KOPT-K1 (cell line): ENCODE measurements at regions not wholly inside any gene's neighbourhood (a gene's known extent, or its start where the extent isn't known, plus 50 kb on each side); places are given as distances from the start of the nearest gene placed in this dataset.
"Not testable (repeated sequence)": the region's sequence is repeated elsewhere in the genome, so short reads cannot be mapped to it uniquely, and the experiment has no call there.

ENCODE experiments used
- H3K27ac ChIP-seq: fragments of 200-600 bp; sonication (generic); 2 replicates; pipeline ENCODE4 v1.5.1; 2016; ENCODE audit warnings: antibody characterized with exemption, mild to moderate bottlenecking, low read depth, low read length; ENCODE audit not compliant: poor library complexity, severe bottlenecking
- H3K36me3 ChIP-seq: fragments of 200-600 bp; sonication (generic); 2 replicates; pipeline ENCODE4 v1.5.1; 2017; ENCODE audit warnings: antibody characterized with exemption, mild to moderate bottlenecking, low read length, moderate library complexity; ENCODE audit not compliant: insufficient read depth
- H3K9me3 ChIP-seq: fragments of 200-600 bp; sonication (generic); 2 replicates; pipeline ENCODE4 v1.5.1; 2017; ENCODE audit warnings: antibody characterized with exemption, low read length, mild to moderate bottlenecking; ENCODE audit not compliant: insufficient read depth, poor library complexity, severe bottlenecking

DNA sequence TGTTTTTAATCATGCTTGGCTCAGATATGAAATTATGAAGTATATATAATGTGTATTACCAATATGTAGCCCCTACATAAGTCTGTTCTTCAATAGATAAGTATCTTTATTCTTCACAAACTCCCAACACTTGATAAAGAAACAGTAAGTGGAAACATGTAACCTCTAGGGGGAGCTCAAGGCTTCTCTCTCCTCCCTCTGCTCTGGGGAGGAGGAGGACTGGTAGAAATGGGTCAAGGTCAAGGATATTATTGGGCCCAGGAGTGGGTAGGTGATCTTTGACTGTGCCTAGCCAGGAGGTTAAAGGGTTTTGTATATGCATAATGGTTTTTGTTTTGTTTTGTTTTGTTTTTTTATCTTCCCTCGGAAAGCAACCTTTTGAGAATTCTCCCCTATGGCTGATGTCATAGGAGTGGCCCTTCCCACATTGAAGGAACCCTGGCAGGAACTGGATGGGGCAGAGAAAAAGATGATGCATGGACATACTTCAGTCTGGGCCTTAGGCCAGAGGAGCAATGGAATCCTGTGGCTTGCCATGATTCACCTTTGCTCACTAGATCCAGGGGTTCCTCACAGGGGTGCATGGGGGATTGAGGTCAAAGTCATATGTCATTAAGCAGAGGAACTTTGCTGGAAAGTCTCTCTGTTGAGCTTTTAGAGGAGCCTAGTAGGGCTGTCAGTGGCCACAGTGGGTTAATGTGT lies 460.3 kb downstream of the MID1IP1 start:
- Histone ChIP-seq H3K9me3 (no peaks in the 10 kb centered on the region), H3K36me3 (no peaks in the 10 kb centered on the region), H3K27ac (no peak overlapping the region)

DNA sequence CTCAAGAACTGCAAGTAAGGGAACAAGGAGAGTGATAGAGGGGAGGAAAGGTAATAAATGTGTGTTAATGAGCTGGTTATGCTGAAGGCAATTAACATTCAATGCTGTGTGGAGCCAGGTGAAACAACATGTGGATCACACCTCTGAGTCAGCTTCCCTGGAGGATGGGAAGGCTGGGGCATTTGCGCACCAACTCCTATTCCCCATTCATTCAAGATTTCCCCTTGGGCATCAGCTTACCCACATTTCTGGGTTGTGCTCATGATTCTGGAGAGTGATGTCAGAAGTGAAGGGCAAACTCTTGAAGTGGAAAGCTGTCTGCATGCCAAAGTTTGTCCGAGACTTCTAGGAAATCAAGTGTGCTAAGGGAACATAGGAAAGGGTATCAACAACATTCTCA lies 461.4 kb downstream of the MID1IP1 start:
- no peak overlapping the region for H3K27ac ChIP-seq
- no peaks in the 10 kb centered on the region for H3K36me3 ChIP-seq
- no peaks in the 10 kb centered on the region for H3K9me3 ChIP-seq

DNA sequence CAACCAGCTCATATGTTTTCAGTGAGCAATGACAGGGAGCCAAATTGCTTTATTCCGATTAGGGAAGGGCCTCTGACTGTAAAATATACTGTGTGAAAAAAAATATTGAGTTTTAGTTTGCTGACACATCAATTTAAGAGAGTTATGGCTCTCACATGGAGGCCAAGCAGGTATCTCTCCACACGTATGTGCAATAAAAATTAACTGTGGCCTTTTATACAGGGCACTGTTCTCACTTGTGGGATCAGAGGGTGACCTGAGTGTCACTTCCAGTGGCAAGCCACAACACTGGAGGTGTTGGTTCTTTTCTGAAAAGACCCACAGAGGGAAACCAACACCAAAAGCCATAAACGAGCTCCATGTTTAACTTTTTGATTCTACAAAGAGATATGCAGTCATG lies 462.8 kb downstream of the MID1IP1 start:
- Histone ChIP-seq H3K27ac (no peak overlapping the region), H3K36me3 (no peaks in the 10 kb centered on the region), H3K9me3 (no peaks in the 10 kb centered on the region)

DNA sequence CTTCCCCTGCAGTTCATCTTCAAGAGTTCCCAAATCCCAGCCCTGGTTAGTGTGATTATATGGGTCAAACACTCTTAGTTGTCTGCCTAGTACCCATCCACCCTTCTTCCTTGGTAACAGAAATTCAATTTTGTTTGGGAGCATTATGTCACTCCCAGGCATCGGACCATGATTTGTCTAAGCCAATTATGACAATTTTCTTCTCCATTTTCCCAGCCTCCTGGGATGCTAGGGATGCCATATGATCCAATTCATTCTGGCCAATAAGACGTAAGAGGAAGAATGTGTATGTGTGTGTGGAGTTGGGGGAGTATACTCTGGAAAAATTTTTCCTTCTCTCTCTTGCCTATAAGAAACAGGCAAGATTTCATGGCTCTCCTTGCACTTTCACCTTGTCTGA lies 465.9 kb downstream of the MID1IP1 start:
- Histone ChIP-seq H3K9me3 (no peaks in the 10 kb centered on the region), H3K27ac (no peak overlapping the region), H3K36me3 (no peaks in the 10 kb centered on the region)

DNA sequence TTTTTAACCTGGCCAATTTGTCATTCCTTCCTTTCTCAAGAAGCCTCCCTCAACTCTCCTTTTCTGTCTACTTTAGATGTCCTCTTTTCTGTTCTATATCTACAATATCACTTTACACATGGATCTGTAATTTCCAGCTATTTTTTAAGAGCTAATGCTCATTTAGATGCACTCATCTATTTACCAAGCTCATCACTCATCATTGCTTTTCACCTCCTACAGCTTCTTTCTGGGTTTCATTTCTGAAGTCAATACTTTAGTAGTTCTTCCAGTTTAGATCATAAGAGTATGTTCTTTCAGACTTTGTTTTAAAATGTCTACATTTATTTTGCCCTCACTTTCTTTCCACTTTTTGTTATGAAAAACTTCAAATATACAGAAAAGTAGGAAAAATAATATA lies 466.9 kb downstream of the MID1IP1 start:
- H3K9me3 ChIP-seq: no peaks in the 10 kb centered on the region
- H3K36me3 ChIP-seq: no peaks in the 10 kb centered on the region
- H3K27ac ChIP-seq: no peak overlapping the region

DNA sequence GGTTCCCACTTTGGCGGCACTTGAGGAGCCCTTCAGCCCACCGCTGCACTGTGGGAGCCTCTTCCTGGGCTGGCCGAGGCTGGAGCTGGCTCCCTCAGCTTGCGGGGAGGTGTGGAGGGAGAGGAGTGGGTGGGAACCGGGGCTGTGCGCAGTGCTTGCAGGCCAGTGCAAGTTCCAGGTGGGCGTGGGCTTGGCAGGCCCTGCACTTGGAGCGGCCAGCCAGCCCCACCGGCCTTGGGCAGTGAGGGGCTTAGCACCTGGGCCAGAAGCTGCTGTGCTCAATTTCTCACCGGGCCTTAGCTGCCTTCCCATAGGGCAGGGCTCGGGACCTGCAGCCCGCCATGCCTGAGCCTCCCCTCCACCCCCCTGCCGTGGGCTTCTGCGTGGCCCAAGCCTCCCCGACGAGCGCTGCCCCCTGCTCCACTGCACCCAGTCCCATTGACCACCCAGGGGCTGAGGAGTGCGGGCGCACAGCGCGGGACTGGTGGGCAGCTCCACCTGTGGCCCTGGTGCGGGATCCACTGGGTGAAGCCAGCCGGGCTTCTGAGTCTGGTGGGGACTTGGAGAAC lies 474.3 kb downstream of the MID1IP1 start:
- Histone ChIP-seq H3K27ac (no peak overlapping the region), H3K9me3 (no peaks in the 10 kb centered on the region), H3K36me3 (no peaks in the 10 kb centered on the region)

DNA sequence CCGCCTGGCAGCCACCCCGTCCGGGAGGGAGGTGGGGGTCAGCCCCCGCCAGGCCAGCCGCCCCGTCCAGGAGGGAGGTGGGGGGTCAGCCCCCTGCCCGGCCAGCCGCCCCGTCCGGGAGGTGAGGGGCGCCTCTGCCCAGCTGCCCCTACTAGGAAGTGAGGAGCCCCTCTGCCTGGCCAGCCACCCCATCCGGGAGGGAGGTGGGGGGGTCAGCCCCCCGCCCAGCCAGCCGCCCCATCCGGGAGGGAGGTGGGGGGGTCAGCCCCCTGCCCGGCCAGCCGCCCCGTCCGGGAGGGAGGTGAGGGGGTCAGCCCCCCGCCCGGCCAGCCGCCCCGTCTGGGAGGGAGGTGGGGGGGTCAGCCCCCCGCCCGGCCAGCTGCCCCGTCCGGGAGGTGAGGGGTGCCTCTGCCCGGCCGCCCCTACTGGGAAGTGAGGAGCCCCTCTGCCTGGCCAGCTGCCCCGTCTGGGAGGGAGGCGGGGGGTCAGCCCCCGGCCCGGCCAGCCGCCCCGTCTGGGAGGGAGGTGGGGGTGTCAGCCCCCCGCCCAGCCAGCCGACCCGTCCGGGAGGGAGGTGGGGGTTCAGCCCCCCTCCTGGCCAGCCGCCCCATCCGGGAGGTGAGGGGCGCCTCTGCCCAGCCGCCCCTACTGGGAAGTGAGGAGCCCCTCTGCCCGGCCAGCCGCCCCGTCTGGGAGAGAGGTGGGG lies 476.6 kb downstream of the MID1IP1 start:
- not testable (repeated sequence) for H3K36me3 ChIP-seq, H3K9me3 ChIP-seq, H3K27ac ChIP-seq

DNA sequence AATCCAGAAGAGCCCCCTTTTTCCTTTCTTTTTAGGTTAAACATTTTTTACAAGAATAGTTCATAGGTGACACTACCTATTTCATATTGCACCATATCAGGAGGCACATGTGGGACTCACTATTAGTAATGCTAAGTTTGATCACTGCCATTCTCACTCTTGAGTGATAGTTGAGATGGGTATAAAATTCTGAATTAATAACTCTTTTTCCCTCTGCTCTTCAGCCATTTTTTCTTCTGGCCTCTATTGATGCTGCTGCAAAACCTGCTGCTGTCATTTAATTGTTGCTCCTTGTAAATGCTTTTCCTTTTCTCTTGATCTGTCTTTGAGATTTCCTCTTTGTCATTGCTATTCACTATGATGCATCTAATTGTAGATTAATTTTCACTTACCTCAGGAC lies 482.0 kb downstream of the MID1IP1 start:
- Histone ChIP-seq H3K36me3 (no peaks in the 10 kb centered on the region), H3K27ac (no peak overlapping the region), H3K9me3 (peaks cover 7% of the 10 kb centered on the region)

DNA sequence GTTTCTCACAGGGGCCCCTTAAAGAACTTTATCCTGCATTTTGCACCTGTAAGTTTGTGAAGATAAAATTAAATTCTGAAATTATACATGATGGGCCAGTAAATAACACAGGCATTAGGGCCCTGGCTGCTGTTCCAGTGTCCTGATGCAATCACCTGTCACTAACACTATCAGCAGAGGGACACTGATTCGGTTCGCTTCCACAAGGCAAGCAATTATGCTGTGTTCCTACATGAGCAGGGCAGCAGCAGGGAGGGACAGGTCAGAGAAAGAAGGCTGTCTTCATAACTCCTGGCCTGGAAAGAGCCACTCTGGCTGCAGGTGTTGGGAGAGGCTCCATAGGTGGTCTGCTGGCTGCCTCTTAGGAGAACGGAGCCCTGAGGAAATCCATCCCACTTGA lies 487.3 kb downstream of the MID1IP1 start:
- H3K27ac ChIP-seq: no peak overlapping the region
- H3K9me3 ChIP-seq: peaks cover under 1% of the 10 kb centered on the region
- H3K36me3 ChIP-seq: no peaks in the 10 kb centered on the region

DNA sequence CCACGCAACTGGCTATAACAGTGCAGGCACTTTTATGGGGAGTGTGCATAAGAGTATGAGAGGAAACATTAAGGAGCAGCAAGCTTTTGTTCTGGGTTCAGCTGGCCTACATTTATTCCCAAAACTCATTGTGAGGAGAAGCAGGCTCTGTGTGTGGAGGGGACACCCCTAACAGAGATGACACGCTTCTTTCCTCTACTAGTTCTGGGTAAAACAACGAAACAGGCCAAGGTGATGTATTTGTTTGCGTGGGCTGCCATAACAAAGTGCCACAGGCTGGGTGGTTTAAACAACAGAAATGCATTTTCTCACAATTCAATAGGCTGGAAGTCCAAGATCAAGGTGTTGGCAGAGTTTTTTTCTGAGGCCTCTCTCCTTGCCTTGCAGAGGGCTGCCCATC lies 488.6 kb downstream of the MID1IP1 start:
- Histone ChIP-seq H3K9me3 (no peaks in the 10 kb centered on the region), H3K27ac (no peak overlapping the region), H3K36me3 (no peaks in the 10 kb centered on the region)

DNA sequence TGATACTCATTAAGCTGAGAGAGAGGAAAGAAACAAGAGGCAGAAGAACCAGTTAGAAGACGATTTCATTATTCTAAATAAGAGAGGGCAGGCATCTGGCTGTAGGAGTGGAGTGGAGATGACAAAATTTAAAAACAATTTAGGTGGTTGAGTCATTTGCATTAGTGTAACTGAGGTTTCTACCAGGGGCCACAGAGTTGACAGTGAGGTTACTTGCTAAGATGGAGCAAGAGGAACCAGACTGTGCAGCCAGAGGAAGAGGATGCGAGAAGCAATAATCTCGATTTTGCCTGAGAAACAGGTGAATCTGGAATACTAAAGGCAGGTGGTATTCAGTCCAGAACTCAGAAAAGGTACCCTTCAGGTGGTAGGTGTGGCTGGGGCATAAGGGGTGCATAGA lies 491.9 kb downstream of the MID1IP1 start:
- Histone ChIP-seq H3K27ac (no peak overlapping the region), H3K36me3 (no peaks in the 10 kb centered on the region), H3K9me3 (no peaks in the 10 kb centered on the region)

DNA sequence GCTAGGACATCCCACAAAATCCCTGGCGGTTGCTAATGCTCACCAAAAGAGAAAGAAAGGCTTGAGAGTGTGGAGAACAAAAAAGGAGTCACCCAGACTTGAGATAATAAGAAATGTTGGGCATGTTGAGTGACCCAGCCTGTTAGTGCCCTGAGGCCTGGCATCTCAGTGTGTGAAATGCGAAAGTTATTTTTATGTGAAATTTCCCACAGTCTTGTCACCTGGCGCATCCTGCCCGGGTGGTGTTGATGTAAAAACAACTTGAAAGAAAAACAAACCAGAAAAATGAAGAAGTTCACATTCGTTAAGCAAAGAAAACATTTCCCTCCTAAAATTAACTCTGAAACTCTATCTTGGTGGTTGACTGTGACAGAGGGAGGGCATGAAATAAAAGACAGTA lies 495.2 kb downstream of the MID1IP1 start:
- Histone ChIP-seq H3K9me3 (no peaks in the 10 kb centered on the region), H3K27ac (no peak overlapping the region), H3K36me3 (no peaks in the 10 kb centered on the region)

DNA sequence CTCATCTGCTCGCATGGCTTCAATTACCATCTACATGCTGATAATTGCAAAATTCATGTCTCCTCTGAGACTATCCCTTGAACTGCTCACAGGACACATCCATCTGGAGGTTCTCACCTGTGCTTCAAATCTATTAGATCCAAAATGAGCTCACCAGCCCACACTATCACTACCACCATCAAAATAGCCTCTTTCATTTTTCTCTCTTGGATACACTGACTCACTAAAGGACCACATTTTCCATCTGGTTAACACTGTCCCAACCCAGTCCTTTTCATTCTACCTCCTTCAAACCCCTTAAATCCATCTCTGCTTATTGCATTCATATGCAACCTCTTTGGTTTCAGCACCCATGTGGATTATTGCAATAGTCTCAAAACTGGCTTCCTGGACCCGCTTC lies 497.6 kb downstream of the MID1IP1 start:
- Histone ChIP-seq H3K36me3 (no peaks in the 10 kb centered on the region), H3K27ac (no peak overlapping the region), H3K9me3 (peaks cover 20% of the 10 kb centered on the region)

DNA sequence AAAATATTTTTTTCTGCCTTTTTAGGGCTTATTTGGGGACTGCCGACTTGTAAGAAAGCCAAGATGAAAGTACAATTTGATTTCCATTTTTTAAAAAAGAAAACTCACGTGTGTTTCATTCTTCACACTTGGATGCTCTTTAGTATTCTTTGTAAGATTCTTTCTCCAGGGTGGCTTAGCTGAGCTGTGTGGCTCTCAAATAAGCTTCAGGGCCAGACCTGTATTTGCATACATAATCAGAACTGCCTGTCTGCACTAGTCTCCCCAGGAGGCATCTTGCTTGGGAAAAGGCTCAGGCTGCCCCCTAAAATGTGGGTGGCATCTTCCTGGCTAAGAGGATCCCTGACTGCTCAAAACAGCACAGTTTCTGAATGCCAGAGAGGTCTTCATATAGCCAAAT lies 498.4 kb downstream of the MID1IP1 start:
- no peak overlapping the region for H3K27ac ChIP-seq
- H3K36me3 ChIP-seq: no peaks in the 10 kb centered on the region
- peaks cover 25% of the 10 kb centered on the region for H3K9me3 ChIP-seq

DNA sequence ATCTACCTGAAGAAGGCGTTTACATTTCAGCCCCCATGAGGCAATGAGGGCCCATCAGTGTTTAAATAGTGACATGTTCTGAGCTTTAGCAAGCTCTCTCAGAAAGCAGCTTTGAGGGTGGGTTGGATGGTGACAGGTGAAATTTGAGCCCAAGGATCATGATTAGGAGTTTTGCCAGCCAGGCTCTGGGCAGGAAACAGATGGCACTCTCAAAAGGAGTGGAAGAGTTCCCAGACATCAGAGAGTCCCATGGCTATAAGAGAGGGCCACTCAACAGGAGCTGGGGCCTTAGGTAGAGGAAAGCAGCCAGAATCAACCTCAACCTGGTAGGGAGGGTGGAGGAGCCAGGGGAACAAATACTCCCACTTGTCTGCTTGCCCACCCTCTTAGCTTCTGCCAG lies 499.8 kb downstream of the MID1IP1 start:
- Histone ChIP-seq H3K27ac (no peak overlapping the region), H3K36me3 (no peaks in the 10 kb centered on the region), H3K9me3 (peaks cover 25% of the 10 kb centered on the region)

DNA sequence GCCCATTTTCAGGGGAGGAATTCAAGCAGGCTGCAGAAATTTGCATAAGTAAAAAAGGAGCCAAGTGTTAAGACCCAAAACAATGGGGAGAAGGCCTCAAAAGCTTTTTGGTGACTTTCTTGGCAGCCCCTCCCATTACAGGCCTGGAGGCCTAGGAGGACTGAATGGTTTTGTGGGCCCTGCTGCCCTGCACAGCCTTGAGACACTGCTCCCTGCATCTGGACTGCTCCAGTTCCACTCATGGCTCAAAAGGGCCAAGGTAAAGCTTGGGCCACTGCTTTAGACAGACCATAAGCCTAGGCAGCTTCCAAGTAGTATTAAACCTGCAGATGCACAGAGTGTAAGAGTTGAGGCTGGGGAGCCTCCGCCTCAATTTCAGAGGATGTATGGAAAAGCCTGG lies 501.6 kb downstream of the MID1IP1 start:
- H3K27ac ChIP-seq: no peak overlapping the region
- peaks cover 25% of the 10 kb centered on the region for H3K9me3 ChIP-seq
- no peaks in the 10 kb centered on the region for H3K36me3 ChIP-seq
